ENCODE measurements at regions not wholly inside any gene's neighbourhood (a gene's known extent, or its start where the extent isn't known, plus 50 kb on each side); places are given as distances from the start of the nearest gene placed in this dataset.

DNA sequence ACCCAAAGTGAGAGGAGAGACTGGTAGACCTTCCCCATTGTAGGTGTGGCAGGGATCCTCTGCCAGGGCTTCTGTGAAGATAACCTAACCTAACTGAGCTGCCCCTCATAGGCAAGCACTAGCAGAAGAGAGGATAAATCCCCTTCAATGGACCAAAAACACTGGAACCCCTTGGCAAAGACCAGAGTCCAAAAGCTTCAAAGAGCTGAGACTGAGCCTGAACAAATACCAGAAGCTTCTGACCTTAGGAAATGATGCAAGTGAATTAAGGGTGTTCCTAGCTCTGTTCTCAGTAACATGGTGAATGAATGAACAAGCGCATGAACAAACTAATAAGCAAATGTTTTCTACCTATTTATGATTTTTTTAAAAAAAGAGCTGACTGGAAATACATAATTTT, 123.2 kb downstream of the RRAGC start:
- no peak for TF ChIP-seq EZH2phosphoT487 (IDR thresholded peaks at IDR 0.05; ENCODE audit: unreplicated experiment)
- TF ChIP-seq, protein P1, sequence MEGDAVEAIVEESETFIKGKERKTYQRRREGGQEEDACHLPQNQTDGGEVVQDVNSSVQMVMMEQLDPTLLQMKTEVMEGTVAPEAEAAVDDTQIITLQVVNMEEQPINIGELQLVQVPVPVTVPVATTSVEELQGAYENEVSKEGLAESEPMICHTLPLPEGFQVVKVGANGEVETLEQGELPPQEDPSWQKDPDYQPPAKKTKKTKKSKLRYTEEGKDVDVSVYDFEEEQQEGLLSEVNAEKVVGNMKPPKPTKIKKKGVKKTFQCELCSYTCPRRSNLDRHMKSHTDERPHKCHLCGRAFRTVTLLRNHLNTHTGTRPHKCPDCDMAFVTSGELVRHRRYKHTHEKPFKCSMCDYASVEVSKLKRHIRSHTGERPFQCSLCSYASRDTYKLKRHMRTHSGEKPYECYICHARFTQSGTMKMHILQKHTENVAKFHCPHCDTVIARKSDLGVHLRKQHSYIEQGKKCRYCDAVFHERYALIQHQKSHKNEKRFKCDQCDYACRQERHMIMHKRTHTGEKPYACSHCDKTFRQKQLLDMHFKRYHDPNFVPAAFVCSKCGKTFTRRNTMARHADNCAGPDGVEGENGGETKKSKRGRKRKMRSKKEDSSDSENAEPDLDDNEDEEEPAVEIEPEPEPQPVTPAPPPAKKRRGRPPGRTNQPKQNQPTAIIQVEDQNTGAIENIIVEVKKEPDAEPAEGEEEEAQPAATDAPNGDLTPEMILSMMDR (conservative IDR thresholded peaks at IDR 0.05; ENCODE audit: low read depth in 2 of 2), result no peak
- no peak for TF ChIP-seq CREB1 (CRISPR knock-in tag; IDR thresholded peaks at IDR 0.05; ENCODE audit: low read depth)
- no peak for TF ChIP-seq POLR2AphosphoS5 (IDR thresholded peaks at IDR 0.05; ENCODE audit: low read depth)
- no peak for TF ChIP-seq EZH2 (IDR thresholded peaks at IDR 0.05; ENCODE audit: low read depth, unreplicated experiment)
- TF ChIP-seq, protein P2, sequence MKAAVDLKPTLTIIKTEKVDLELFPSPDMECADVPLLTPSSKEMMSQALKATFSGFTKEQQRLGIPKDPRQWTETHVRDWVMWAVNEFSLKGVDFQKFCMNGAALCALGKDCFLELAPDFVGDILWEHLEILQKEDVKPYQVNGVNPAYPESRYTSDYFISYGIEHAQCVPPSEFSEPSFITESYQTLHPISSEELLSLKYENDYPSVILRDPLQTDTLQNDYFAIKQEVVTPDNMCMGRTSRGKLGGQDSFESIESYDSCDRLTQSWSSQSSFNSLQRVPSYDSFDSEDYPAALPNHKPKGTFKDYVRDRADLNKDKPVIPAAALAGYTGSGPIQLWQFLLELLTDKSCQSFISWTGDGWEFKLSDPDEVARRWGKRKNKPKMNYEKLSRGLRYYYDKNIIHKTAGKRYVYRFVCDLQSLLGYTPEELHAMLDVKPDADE (IDR thresholded peaks at IDR 0.05), result no peak
- no peak for TF ChIP-seq ZNF331 (CRISPR knock-in tag; IDR thresholded peaks at IDR 0.05; ENCODE audit: low read depth)
- TF ChIP-seq, protein P3, sequence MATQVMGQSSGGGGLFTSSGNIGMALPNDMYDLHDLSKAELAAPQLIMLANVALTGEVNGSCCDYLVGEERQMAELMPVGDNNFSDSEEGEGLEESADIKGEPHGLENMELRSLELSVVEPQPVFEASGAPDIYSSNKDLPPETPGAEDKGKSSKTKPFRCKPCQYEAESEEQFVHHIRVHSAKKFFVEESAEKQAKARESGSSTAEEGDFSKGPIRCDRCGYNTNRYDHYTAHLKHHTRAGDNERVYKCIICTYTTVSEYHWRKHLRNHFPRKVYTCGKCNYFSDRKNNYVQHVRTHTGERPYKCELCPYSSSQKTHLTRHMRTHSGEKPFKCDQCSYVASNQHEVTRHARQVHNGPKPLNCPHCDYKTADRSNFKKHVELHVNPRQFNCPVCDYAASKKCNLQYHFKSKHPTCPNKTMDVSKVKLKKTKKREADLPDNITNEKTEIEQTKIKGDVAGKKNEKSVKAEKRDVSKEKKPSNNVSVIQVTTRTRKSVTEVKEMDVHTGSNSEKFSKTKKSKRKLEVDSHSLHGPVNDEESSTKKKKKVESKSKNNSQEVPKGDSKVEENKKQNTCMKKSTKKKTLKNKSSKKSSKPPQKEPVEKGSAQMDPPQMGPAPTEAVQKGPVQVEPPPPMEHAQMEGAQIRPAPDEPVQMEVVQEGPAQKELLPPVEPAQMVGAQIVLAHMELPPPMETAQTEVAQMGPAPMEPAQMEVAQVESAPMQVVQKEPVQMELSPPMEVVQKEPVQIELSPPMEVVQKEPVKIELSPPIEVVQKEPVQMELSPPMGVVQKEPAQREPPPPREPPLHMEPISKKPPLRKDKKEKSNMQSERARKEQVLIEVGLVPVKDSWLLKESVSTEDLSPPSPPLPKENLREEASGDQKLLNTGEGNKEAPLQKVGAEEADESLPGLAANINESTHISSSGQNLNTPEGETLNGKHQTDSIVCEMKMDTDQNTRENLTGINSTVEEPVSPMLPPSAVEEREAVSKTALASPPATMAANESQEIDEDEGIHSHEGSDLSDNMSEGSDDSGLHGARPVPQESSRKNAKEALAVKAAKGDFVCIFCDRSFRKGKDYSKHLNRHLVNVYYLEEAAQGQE (IDR thresholded peaks at IDR 0.05; ENCODE audit: unreplicated experiment), result no peak

Measured in GM23338 (cell line).